HL-60 (cell line): ENCODE measurements at regions not wholly inside any gene's neighbourhood (a gene's known extent, or its start where the extent isn't known, plus 50 kb on each side); places are given as distances from the start of the nearest gene placed in this dataset.

Experiments used
- DNase-seq, 2 experiments: peaks; one replicate each; pipeline ENCODE4 v3.0.0-alpha.2; 2010 to 2020; ENCODE audit warnings: low read depth in 1 of 2, low spot score in 1 of 2
- H3K27ac ChIP-seq: fragments of 250-450 bp; sonication (Bioruptor Pico); replicated peaks from 2 replicates; pipeline ENCODE4 v1.5.1; 2020; ENCODE audit warnings: mild to moderate bottlenecking, moderate library complexity
- H3K27me3 ChIP-seq: fragments of 250-450 bp; sonication (Bioruptor Pico); 2 replicates; pipeline ENCODE4 v1.5.1; 2021; ENCODE audit warnings: mild to moderate bottlenecking, moderate library complexity; ENCODE audit not compliant: insufficient read depth, poor library complexity, severe bottlenecking
- H3K4me3 ChIP-seq: replicated peaks from 2 replicates; pipeline ENCODE4 v1.5.1; 2011; ENCODE audit warnings: mild to moderate bottlenecking, control low read depth, low read length; ENCODE audit not compliant: insufficient read depth
- GABPA ChIP-seq: IDR thresholded peaks from 2 replicates; pipeline ENCODE4 v1.6.1; 2012; ENCODE audit warnings: low read depth
- POLR2AphosphoS5 ChIP-seq: IDR thresholded peaks from 2 replicates; pipeline ENCODE4 v1.6.1; 2012; ENCODE audit warnings: low read depth
- SPI1 ChIP-seq: IDR thresholded peaks from 2 replicates; pipeline ENCODE4 v1.6.1; 2012; ENCODE audit warnings: low read depth, mild to moderate bottlenecking, borderline replicate concordance
- TF ChIP-seq, protein P1 (sequence below): IDR thresholded peaks from one replicate; pipeline ENCODE4 v1.5.1; 2011; ENCODE audit warnings: low read length, control low read depth, inconsistent platforms; ENCODE audit not compliant: insufficient read depth
- TF ChIP-seq, protein P2 (sequence below): IDR thresholded peaks from 2 replicates; pipeline ENCODE4 v1.6.1; 2012; ENCODE audit warnings: low read depth; ENCODE audit not compliant: insufficient replicate concordance

DNA sequence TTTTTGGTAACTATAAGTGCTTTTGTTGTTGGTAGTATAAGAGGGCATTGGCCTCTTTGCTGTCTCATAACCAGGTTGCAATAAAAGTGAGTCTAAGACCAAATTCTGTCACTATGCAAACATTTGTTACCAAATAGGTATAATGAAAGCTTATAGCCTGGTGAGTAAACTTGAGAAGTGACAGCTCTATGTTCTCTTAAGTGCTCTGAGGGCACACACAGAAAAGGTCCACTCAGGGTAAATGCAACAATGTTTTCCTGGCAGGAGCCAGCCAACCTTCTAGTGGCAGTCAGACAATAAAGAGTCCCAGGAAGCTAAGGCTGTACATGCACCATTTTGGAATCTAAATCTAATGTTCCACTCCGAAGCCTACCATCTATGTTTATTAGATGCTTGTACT is 262.1 kb upstream of the TGFBR2 start:
- H3K4me3 ChIP-seq: no peak overlapping the region
- H3K27me3 ChIP-seq: no peaks in the 10 kb centered on the region
- no peak overlapping the region for H3K27ac ChIP-seq
- no peak for DNase-seq
- TF ChIP-seq, protein P1, sequence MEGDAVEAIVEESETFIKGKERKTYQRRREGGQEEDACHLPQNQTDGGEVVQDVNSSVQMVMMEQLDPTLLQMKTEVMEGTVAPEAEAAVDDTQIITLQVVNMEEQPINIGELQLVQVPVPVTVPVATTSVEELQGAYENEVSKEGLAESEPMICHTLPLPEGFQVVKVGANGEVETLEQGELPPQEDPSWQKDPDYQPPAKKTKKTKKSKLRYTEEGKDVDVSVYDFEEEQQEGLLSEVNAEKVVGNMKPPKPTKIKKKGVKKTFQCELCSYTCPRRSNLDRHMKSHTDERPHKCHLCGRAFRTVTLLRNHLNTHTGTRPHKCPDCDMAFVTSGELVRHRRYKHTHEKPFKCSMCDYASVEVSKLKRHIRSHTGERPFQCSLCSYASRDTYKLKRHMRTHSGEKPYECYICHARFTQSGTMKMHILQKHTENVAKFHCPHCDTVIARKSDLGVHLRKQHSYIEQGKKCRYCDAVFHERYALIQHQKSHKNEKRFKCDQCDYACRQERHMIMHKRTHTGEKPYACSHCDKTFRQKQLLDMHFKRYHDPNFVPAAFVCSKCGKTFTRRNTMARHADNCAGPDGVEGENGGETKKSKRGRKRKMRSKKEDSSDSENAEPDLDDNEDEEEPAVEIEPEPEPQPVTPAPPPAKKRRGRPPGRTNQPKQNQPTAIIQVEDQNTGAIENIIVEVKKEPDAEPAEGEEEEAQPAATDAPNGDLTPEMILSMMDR: no peak
- TF ChIP-seq, protein P2, sequence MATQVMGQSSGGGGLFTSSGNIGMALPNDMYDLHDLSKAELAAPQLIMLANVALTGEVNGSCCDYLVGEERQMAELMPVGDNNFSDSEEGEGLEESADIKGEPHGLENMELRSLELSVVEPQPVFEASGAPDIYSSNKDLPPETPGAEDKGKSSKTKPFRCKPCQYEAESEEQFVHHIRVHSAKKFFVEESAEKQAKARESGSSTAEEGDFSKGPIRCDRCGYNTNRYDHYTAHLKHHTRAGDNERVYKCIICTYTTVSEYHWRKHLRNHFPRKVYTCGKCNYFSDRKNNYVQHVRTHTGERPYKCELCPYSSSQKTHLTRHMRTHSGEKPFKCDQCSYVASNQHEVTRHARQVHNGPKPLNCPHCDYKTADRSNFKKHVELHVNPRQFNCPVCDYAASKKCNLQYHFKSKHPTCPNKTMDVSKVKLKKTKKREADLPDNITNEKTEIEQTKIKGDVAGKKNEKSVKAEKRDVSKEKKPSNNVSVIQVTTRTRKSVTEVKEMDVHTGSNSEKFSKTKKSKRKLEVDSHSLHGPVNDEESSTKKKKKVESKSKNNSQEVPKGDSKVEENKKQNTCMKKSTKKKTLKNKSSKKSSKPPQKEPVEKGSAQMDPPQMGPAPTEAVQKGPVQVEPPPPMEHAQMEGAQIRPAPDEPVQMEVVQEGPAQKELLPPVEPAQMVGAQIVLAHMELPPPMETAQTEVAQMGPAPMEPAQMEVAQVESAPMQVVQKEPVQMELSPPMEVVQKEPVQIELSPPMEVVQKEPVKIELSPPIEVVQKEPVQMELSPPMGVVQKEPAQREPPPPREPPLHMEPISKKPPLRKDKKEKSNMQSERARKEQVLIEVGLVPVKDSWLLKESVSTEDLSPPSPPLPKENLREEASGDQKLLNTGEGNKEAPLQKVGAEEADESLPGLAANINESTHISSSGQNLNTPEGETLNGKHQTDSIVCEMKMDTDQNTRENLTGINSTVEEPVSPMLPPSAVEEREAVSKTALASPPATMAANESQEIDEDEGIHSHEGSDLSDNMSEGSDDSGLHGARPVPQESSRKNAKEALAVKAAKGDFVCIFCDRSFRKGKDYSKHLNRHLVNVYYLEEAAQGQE: no peak
- TF ChIP-seq POLR2AphosphoS5 (no peak), SPI1 (no peak), GABPA (no peak)

DNA sequence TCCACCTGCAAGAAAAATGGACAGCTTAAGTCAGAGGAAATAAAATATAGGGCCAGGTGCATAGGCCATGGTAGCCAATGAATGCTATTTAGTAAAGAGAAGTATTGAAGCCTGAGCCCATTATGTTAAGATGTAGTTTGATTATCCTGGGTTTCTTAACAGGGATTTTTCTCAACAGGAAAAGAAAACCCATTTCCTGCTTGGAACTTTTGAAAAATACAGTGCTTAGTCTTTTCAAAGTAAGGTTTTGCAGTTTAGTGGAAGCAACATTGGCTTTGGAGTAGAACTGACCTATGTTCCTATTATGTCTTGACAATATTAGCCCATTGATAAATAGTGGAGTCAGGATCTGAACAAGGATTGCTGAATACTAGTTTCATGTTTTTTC is 259.5 kb upstream of the TGFBR2 start:
- TF ChIP-seq, protein P1: no peak
- TF ChIP-seq GABPA (no peak), POLR2AphosphoS5 (no peak), SPI1 (no peak)
- TF ChIP-seq, protein P2: no peak
- H3K27ac ChIP-seq: no peak overlapping the region
- DNase-seq: no peak

DNA sequence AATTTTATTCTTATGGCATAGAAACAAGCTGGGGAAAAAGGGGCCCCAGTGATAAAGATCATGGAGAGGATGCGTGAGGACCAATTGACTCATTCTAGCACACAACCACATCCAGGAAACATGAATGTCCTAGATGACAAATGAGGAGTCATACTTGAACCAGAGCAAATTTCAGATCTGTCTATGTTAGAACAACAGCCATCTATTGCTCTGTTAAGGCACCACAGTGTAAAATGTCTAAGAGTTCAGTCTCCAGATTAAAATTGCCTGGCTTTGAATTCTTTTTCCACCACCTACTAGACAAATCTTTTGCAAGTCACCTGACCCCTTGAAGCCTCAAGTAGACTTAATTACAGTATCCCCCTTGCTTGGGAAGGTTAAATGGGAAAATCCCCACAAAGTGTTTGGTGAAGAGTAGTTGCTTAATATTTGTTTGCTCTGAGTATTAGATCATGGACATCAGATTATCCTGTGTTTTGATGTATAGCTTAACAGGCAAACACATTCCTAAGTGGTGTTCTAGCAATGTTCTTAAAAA is 258.7 kb upstream of the TGFBR2 start:
- H3K4me3 ChIP-seq: no peak overlapping the region
- no peak overlapping the region for H3K27ac ChIP-seq
- no peaks in the 10 kb centered on the region for H3K27me3 ChIP-seq
- no peak for DNase-seq
- TF ChIP-seq POLR2AphosphoS5 (no peak), SPI1 (no peak), GABPA (no peak)
- TF ChIP-seq, protein P1: no peak
- TF ChIP-seq, protein P2: no peak

More for the DNA sequence above, 259.5 kb upstream of the TGFBR2 start:
- Histone ChIP-seq H3K4me3 (no peak overlapping the region), H3K27me3 (no peaks in the 10 kb centered on the region)
